COLO668 (cell line): ENCODE measurements at regions not wholly inside any gene's neighbourhood (a gene's known extent, or its start where the extent isn't known, plus 50 kb on each side); places are given as distances from the start of the nearest gene placed in this dataset.

Source experiments
- DNase-seq: peaks from one replicate; lab custom pipeline; 2025; ENCODE audit not compliant: unreplicated experiment; lab: John Stamatoyannopoulos, UW

DNA sequence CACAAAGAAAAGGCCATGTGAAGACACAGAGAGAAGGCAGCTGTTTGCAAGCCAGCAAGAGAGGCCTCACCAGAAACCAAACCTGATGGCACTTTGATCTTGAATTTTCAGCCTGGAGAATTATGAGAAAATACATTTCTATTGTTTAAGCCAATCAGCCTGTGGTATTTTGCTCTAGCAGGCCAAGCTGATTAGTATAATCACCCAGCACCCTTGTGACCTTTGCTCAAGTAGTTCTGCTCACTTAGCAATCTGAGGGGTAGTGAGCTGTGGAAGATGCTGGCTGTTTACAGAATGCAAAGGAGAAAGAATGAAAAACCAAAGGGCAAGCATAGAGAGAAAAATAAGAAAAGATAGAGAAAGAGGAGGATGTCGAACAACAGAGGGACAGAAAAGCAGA is 396.4 kb upstream of the BOD1L1 start:
- DNase-seq = no peak

DNA sequence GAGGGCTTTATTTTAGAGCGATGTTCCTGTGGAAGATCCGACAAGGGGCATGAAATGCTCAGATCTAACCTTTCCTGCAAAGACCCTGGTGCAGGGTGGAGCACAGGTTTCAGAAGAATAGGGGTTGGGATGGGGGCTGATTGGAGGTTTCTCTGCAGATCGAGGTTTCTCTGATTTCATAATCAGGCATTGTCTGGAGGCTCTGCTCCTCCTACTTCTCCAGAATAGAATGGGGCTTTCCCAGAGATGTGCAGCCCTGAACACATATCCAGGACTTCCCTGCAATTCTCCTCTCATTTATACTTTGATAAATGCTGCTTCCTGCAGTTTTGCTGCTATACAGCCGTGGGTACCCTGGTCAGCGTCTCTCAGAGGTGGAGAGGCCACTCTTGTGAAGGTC is 397.6 kb upstream of the BOD1L1 start:
- DNase-seq = no peak

DNA sequence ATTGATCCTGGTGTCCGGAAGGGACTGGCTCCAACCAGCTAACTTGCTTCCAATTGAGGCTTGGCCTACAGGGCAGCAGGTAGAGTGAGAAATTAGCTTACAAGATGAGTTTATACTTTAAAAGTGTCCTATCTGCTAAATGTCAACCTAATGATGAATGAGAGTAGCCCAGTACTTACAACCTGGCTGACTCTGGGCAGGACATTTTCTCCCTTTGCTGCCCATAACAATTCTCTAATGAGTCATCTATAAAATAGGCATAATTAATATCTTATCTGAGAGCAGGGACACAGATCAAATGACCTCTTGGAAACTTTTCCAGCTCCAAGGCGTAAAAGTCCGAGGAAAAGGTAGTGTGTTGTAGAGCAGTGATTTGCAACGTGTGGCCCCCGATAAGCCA is 398.4 kb upstream of the BOD1L1 start:
- no peak for DNase-seq

DNA sequence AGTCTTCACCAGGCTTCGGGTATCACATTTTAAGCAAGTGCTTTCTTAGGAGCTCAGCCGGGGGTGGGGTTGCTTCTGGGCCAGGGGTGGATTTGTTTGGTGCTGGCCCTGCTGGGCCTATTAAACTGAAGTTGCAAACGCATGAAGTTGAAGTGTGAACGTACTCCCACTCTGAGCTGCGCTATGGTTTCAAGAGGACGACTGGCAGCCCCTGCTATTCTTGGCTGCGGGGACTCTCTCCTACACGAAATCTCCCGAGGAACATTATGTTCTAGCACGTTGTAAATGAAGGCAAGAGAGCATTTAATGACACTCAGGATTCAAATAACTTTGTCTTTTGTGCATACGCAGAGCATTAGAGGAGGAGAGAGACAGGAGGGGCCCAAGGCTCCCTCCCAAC is 401.3 kb upstream of the BOD1L1 start:
- no peak for DNase-seq

DNA sequence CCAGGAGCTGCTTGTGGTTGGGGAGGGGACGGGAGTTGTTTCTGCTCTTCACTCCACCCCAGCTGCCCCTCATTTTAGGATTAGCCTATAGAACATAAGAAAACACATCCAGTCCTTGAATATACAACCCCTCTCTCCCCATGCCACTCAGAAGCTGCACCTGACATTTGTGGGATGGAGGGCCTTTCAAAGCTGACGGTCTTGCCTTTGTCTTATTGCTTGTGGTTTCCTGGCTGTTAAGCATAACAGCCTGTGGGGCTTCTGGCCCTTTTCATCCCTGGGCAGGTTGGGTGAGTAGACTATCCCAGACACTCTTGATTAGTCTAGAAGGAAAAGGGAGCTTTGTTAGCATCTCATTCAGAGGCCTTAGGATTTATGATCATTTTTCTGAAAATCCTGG is 407.6 kb upstream of the BOD1L1 start:
- no peak for DNase-seq

DNA sequence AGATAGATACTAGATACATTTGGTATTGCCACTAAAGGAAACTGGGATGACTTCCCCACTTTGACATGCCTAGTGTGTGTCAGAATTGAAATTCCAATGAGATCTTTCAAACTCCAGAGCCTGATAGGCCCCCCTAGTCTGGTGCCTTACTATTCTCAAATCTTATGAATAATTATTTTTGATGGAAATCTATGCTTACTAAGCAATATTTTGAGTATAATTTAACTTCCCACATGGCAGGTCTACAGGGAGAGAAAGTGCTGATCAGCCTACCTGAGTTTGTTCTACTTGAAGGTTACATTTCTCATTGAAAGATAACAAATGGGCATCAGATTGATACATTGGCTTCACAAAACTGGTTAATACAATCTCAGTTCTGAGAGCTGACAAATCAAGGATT is 415.7 kb upstream of the BOD1L1 start:
- DNase-seq = no peak

DNA sequence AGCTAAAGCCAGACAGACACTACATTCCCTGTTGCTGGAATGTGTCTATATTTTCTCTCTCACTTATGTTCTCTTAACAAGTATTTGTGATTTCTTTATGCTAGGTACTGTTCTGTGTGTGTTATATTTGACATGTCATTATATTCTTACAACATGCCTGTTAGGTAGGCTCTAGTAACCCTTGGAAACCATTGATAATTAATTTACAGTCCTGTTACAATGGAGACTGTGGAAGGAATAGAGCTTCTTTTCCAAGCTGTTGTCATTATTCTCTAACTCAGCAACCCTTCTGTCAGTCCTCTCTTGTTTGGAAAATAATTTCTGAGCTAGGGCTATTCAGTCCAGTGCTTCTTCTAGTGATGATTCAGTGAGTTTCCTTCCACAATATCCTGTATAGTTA is 419.1 kb upstream of the BOD1L1 start:
- DNase-seq = no peak

DNA sequence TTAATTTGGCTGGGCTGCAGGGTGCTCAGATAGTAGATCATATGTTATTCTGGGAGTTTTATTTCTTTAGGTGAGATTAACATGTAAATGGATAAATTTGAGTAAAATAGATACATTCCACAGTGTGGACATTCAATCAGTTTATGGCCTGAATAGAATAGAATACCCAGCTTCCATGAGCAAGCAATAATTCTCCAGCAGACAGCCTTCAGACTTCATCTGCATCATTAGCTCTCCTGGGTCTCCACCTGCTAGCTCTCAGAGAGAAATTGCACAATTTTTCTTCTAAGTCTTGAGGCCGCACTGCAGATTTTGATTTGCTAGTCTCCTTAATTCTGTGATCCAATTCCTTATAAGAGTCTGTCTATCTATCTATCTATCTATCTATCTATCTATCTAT is 420.3 kb upstream of the BOD1L1 start:
- no peak for DNase-seq

DNA sequence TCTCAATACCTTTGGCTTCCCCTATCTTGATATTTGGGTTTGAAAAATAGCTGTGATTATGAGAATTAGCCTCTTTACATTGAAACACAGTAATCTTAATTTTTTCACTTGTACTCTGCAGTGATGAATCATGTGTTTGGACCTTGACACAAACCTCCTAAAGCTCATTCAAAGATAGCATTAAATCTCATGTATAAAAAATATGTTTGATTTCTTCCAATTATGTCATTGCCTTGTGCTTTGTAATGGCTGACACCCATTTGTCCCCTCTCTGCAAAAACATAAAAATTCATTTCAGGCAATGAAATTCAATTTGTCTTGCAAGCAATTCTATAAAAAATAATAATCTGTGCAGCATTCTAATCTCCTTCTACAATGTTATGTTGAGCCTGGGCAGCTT is 422.4 kb upstream of the BOD1L1 start:
- DNase-seq = no peak

DNA sequence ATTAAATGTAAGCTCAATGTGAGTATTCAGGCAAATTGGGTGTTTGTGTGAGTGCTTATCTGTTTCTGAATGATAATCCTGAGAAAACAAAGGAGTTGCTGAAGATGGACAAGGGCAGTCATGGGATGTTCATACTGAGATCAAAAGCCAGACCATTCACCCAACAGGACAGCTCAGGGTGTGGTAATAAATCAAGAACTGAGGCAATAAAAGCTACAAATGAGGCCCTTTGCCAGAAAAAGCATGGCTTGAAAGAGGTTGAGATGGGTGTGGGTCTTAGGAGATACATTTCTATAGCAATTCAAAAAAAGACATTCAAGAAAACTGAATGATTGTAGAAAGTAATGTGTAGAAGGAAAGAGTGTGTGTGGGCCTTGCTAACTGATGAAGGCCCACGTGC is 425.8 kb upstream of the BOD1L1 start:
- no peak for DNase-seq

DNA sequence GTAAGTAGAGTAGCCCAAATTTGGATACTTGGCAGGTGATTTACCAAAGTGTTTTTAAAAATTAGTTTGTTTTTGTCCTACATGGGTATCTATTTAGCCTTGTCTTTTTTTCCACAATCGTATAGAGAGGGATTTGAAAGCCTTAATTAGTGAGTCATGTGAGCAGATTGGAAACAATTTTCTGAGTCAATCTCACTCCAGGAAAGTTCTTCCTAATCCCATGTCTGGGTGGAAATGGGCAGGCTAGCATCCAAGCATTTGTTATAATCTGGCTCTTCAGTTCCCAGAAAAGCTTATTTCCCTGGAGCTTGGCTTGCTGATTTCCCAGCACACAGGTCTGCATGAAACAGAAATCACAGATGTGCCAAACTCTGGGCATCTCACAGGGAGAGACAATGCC is 426.9 kb upstream of the BOD1L1 start:
- DNase-seq = no peak

DNA sequence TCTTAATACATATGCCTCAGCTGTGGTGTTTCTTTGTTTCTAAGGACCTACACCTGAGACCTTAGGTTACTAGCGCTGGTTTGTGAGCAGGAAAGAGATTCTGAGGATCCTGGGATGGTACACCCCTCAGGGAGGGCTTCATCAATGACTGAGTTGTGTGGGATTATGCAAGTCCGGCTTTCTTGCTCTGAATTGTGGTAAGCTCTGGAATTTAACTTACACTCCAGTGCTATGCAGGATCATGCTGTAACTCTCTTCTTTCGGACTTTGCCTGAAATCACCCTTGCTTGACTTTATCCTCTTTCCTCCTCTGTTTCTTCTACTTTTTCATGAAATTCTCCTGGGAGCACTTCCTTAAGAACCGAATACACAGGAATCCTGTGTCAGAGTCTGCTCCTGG is 431.5 kb upstream of the BOD1L1 start:
- no peak for DNase-seq

DNA sequence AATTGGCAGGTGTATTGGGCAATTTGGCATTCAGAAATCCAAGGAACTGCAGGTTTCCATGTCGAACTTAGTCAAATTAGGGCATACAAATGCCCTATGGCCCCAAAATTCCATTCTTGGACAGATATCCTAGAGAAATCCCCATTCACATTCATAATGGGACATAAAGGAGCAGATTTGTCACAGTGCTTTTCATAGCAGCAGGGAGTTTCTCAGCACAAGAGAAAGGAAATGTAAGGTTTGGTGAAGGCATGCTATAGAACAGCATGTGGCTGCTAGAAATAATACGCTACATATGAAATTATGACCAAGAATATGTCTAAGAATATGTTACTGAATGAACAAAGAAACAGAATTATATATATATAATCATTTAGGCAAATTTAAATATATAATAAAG is 437.5 kb upstream of the BOD1L1 start:
- no peak for DNase-seq

DNA sequence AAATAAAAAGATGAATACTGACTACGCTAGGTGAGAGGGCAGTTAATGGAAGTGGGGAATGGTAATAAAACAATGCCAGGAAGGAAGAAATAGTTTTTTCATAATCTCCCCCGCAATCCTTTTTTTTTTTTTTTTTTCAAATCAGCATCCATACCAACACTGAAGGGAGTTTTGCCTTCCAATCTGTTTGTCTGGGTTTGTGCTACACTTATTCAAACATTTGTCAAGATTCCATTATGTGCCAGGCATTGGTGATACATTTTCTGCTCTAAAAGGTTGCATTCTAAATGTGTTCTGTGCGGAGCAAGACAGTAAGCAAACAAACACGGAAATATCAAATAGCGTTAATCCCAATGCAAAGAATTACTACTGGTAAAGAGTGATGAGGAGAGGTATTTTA is 437.9 kb upstream of the BOD1L1 start:
- no peak for DNase-seq

DNA sequence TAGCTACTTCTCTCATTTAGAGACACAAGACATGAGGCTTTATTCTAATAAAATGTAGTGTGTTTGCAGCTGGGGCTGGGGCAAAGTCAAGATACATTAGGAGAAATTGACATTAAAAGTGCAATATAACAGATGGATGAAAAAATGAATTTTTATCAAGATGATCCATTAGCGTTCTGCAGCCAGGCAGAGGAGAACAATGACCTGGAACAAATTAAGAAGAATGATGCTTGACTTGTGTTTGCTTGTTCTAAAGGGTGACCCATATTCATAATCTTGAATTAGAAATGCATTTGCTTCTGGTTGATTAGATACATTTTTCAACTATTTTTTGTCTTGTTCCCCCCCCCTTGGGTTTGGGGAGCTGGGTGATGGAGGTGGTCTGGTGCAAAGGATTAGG is 439.5 kb upstream of the BOD1L1 start:
- no peak for DNase-seq

DNA sequence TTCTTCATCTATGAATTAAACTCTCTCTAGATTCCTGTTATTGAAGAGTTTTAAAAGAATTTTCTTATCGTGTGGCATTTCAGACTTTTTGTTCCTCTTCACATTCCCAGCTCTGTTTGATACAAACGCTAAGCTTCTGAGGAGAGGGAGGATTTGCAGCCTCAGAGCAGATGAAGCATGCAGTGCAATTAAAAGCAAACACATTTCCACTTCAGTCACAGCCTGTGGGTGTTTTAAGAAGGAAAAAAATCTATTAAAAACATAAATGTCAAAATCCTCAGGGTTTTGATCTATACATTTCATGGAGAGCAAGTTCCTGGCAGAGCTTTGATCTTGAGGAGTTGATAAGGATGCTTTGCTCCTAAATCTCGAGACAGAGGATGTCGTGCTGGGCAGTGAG is 442.4 kb upstream of the BOD1L1 start:
- no peak for DNase-seq

DNA sequence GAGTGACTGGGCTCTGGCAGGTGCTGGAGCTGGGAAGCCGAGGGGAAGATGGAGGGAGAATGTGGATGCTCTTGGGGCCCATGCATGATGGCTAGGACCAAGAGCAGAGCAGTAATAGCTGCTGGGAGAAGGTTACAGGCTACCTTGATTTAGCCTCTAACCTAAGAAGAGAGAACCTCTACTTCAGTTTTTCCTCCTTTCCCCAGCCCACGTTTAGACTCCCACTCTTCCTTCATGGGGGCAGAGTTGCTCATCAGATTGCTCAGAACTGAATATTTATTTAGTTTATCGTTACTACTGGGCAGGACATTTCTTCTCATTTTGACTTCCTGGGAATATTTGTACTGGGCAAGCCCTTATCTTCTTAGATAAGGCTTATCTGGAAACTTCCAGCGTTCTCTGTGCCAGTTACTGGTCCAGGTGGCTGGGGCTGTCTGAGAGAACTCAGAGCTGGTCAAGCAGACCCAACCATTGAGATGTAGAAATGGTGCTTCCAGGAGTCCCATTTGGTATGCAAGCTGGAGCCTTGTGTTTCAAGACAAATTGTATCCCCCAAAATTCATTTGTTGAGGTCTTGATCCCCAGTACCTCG is 442.9 kb upstream of the BOD1L1 start:
- no peak for DNase-seq

DNA sequence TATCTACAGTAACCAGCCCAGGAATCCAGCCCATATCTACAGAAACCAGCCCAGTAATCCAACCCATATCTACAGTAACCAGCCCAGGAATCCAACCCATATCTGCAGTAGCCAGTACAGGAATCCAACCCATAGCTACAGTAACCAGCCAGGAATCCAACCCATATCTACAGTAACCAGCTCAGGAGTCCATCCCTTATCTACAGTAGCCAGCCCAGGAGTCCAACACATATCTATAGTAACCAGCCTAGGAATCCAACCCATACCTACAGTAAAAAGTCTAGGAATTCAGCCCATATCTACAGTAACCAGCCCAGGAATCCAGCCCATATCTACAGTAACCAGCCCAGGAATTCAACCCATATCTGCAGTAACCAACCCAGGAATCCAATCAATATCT is 445.0 kb upstream of the BOD1L1 start:
- no peak for DNase-seq

DNA sequence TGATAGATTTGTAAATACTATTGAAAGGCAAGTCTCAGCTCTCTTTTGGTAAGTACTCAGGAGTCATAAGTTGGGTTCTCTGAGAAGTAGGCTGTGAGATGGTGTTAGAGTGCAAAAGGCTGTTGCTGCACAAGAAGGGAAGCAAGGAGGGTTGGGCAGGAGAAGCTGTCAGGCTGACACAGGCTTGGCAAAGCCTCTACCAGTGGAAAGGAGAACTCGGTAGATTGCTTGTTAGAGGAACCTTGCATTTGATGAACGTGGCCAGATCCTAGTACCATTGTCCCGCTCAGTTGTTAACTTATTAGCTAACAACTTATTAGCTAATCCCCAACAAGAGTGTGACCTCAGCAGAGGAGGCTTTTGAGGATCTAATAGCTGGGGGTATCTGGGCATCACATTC is 449.3 kb upstream of the BOD1L1 start:
- no peak for DNase-seq

DNA sequence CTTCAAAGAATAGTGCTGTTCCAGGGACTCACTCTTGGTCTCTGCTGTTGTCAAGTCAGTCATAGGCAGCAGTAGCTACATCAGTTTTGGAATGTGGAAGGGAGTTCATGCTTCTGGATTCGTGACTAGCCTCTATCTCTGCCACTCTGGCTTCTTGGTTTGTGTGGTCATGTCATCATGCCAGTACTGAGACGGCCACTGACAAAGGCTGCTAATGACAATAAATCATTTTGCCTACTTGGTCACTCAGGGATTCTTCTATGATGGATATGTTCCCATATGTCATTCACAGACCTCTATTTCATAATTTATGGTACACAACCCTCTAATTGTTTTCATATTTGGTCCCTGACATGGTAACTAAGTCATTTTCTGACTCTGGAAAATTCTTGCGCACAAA is 450.8 kb upstream of the BOD1L1 start:
- no peak for DNase-seq

DNA sequence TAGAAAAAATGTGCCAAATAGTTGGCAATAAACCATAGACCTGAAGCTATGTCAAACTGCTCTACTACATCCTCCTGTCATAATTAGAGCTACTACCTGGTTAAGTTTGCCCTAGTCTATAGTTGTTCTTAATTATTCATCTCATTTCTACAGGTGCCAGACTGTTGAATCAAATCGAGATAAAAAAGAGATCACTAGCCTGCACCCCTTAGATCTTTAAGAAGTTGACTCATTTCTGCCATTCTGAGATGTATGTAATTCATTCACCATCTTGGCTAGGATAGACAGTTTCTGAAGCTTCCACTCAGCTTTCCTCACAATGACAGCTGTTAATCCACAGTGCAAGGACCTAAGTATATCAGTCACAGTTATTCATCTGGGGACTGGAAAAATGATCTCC is 452.1 kb upstream of the BOD1L1 start:
- DNase-seq = no peak

DNA sequence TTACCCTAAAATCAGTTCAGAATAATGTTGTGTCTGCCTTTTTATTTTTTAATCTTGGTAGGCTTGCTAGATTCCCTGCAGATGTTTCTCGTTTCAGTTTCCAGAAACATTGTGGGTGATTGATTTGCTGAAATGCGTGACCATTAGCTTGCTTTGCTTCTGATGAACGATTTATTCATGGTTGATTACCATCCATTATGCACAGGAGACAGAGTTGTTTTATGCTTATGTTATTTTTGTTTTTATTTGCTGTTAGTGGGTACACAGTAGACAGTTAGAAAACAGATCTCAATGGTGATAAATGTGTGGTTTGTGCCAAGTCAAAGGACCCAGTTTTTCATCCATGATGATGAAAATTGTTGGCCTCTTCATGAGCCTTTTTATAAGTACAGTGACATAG is 455.6 kb upstream of the BOD1L1 start:
- DNase-seq = no peak

DNA sequence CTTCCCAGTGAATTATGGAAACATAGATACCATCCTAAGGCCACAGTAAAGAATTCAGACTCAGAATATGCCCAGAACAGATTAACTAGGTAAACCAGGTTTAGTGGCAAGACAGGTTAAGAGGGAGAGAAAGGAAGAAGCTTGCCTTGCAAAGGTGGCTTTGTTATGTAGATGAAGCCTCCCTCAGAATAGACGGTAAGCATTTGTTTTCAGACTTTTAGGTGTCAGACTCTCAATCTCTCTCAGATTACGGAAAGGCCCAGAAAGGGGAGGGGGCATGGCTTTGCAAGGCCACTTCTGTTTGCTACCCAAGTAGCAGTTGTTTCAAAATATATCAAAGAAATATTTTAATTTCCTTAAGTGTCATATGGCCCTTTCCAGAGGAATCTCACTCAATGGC is 457.1 kb upstream of the BOD1L1 start:
- no peak for DNase-seq

DNA sequence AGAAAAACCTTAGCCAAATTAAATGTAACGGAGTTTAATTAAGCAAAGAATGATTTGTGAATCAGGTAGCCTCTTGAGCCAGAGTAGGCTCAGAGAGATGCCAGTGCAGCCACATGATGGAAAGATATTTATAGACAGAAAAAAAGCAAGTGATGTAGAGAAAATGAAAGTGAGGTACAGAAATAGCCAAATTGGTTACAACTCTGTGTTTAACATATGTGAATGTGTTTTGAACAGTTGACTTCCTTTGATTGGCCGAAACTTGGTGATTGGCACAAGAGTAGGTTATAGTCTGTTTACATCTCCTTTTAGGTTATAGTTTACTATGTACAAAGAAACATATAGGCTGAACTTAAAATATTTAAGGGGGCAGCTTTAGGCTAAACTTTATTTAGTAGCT is 459.9 kb upstream of the BOD1L1 start:
- DNase-seq = no peak
